IMR-90 (cell line): ENCODE measurements at regions not wholly inside any gene's neighbourhood (a gene's known extent, or its start where the extent isn't known, plus 50 kb on each side); places are given as distances from the start of the nearest gene placed in this dataset.

Experiments
- ATAC-seq: fragments of 200-7000 bp; cut with Tn5 transposase; 2 replicates; pipeline ENCODE4 v1.9.1; 2020; ENCODE audit warnings: low read depth, mild to moderate bottlenecking, moderate library complexity
- BruUV-seq: library from RNA; stranded (reverse); fragments of 400-500 nt; replicated peaks from 2 replicates; lab custom pipeline; 2021; lab: Mats Ljungman, UMichigan
- CTCF ChIA-PET: fragments of 300-600 bp; formaldehyde crosslinking; extraction: SDS; loops from one replicate; lab custom pipeline; 2021; ENCODE audit warnings: antibody characterized with exemption; lab: Yijun Ruan, JAX
- POLR2A ChIA-PET: fragments of 300-600 bp; sonication (Branson Sonifier 250); formaldehyde crosslinking; loops from one replicate; lab custom pipeline; 2022; ENCODE audit warnings: antibody characterized with exemption; ENCODE audit not compliant: unreplicated experiment; lab: Charles Lee
- DNase-seq: peaks from one replicate; pipeline ENCODE4 v3.0.0; 2013
- H2AFZ ChIP-seq: replicated peaks from 2 replicates; pipeline ENCODE3; 2013; ENCODE audit warnings: low read length, mild to moderate bottlenecking; ENCODE audit not compliant: poor library complexity
- H2AK5ac ChIP-seq: 2 replicates; pipeline ENCODE4 v1.6.1; 2013; ENCODE audit warnings: low read depth, low read length, inconsistent platforms
- H2AK9ac ChIP-seq: replicated peaks from 2 replicates; pipeline ENCODE3; 2013; ENCODE audit warnings: mild to moderate bottlenecking, low read depth, low read length, moderate library complexity; ENCODE audit not compliant: poor library complexity
- H2BK120ac ChIP-seq: 2 replicates; pipeline ENCODE4 v1.6.1; 2013; ENCODE audit warnings: low read depth, low read length, inconsistent platforms
- H2BK15ac ChIP-seq: 3 replicates; pipeline ENCODE4 v1.6.1; 2013; ENCODE audit warnings: low read depth, low read length, inconsistent platforms
- H2BK20ac ChIP-seq: 2 replicates; pipeline ENCODE4 v1.6.1; 2013; ENCODE audit warnings: low read depth, mild to moderate bottlenecking, inconsistent platforms, low read length, moderate library complexity
- H2BK5ac ChIP-seq: 2 replicates; pipeline ENCODE4 v1.6.1; 2013; ENCODE audit warnings: mild to moderate bottlenecking, low read depth, low read length, inconsistent platforms; ENCODE audit not compliant: poor library complexity, severe bottlenecking
- H3K14ac ChIP-seq: replicated peaks from 2 replicates; pipeline ENCODE4 v1.6.1; 2013; ENCODE audit warnings: low read depth, low read length, inconsistent platforms
- H3K18ac ChIP-seq: 2 replicates; pipeline ENCODE4 v1.6.1; 2013; ENCODE audit warnings: low read depth, low read length, control low read depth
- H3K23ac ChIP-seq: 2 replicates; pipeline ENCODE4 v1.6.1; 2013; ENCODE audit warnings: low read depth, low read length, inconsistent platforms
- H3K27ac ChIP-seq: 2 replicates; pipeline ENCODE4 v1.5.1; 2013; ENCODE audit warnings: mild to moderate bottlenecking, control low read depth, low read length; ENCODE audit not compliant: insufficient read depth
- H3K27me3 ChIP-seq: 2 replicates; pipeline ENCODE4 v1.6.1; 2013; ENCODE audit warnings: low read length; ENCODE audit not compliant: control insufficient read depth, insufficient read depth
- H3K36me3 ChIP-seq: 2 replicates; pipeline ENCODE4 v1.6.1; 2013; ENCODE audit warnings: low read length, mixed read lengths; ENCODE audit not compliant: control insufficient read depth, insufficient read depth
- H3K4ac ChIP-seq: 2 replicates; pipeline ENCODE4 v1.6.1; 2013; ENCODE audit warnings: low read depth, low read length, inconsistent platforms
- H3K4me1 ChIP-seq: 2 replicates; pipeline ENCODE4 v1.6.1; 2013; ENCODE audit warnings: low read length, mixed read lengths; ENCODE audit not compliant: control insufficient read depth, insufficient read depth
- H3K4me2 ChIP-seq: 2 replicates; pipeline ENCODE4 v1.6.1; 2013; ENCODE audit warnings: low read depth, mild to moderate bottlenecking, control low read depth, low read length, moderate library complexity
- H3K4me3 ChIP-seq: 2 replicates; pipeline ENCODE4 v1.5.1; 2013; ENCODE audit warnings: low read depth, mild to moderate bottlenecking, control low read depth, low read length, moderate library complexity; ENCODE audit not compliant: insufficient read depth
- H3K56ac ChIP-seq: 2 replicates; pipeline ENCODE4 v1.6.1; 2013; ENCODE audit warnings: low read length, inconsistent platforms; ENCODE audit not compliant: insufficient read depth; ENCODE audit errors: extremely low read depth
- H3K79me1 ChIP-seq, 2 experiments: 2 replicates each; pipeline ENCODE4 v1.6.1; 2013; ENCODE audit warnings: low read length in 2 of 2, inconsistent platforms in 1 of 2, low read depth in 1 of 2
- H3K9ac ChIP-seq: 2 replicates; pipeline ENCODE4 v1.6.1; 2013; ENCODE audit warnings: low read depth, low read length, control low read depth
- H3K9me1 ChIP-seq: 2 replicates; pipeline ENCODE4 v1.6.1; 2013; ENCODE audit warnings: low read length, inconsistent platforms; ENCODE audit not compliant: insufficient read depth
- H3K9me3 ChIP-seq: 2 replicates; pipeline ENCODE4 v1.6.1; 2013; ENCODE audit warnings: low read length; ENCODE audit not compliant: control insufficient read depth, insufficient read depth
- H4K20me1 ChIP-seq: 2 replicates; pipeline ENCODE4 v1.6.1; 2013; ENCODE audit warnings: low read length, inconsistent platforms; ENCODE audit not compliant: insufficient read depth
- H4K5ac ChIP-seq: 2 replicates; pipeline ENCODE4 v1.6.1; 2013; ENCODE audit warnings: mild to moderate bottlenecking, low read depth, low read length, control low read depth
- H4K8ac ChIP-seq, 2 experiments: 2 replicates each; pipeline ENCODE4 v1.6.1; 2013; ENCODE audit warnings: low read depth in 2 of 2, low read length in 2 of 2, control low read depth in 1 of 2, inconsistent platforms in 1 of 2
- H4K91ac ChIP-seq: 2 replicates; pipeline ENCODE4 v1.6.1; 2013; ENCODE audit warnings: low read depth, low read length, inconsistent platforms; ENCODE audit not compliant: insufficient read depth
- CEBPB ChIP-seq: IDR thresholded peaks from 2 replicates; pipeline ENCODE4 v1.6.1; 2012; ENCODE audit warnings: low read depth, low read length, improper control_type of control experiment
- CHD1 ChIP-seq: IDR thresholded peaks from 2 replicates; pipeline ENCODE4 v1.6.1; 2012; ENCODE audit warnings: low read depth, low read length, improper control_type of control experiment
- FOS ChIP-seq: fragments of 150-350 bp; IDR thresholded peaks from 2 replicates; pipeline ENCODE4 v1.6.1; 2016; ENCODE audit warnings: low read depth, low read length
- MAFK ChIP-seq: IDR thresholded peaks from 2 replicates; pipeline ENCODE4 v1.6.1; 2012; ENCODE audit warnings: low read depth, low read length, improper control_type of control experiment
- MAZ ChIP-seq: IDR thresholded peaks from 2 replicates; pipeline ENCODE4 v1.6.1; 2012; ENCODE audit warnings: low read depth, mild to moderate bottlenecking, low read length, improper control_type of control experiment, moderate library complexity, borderline replicate concordance
- MXI1 ChIP-seq: IDR thresholded peaks from 2 replicates; pipeline ENCODE4 v1.6.1; 2012; ENCODE audit warnings: low read depth, mild to moderate bottlenecking, low read length, moderate library complexity, borderline replicate concordance
- POLR2A ChIP-seq: IDR thresholded peaks from 2 replicates; pipeline ENCODE4 v1.6.1; 2012; ENCODE audit warnings: mild to moderate bottlenecking, low read depth, low read length
- RCOR1 ChIP-seq: IDR thresholded peaks from 2 replicates; pipeline ENCODE4 v1.6.1; 2012; ENCODE audit warnings: mild to moderate bottlenecking, low read length, improper control_type of control experiment; ENCODE audit not compliant: insufficient replicate concordance
- WGBS, 2 experiments: methylation state at CpG; one replicate each; pipeline versions ENCODE4 v1.1.5 to v1.1.7; 2013; ENCODE audit warnings: missing lambda C conversion rate in 2 of 2; ENCODE audit not compliant: insufficient read length in 1 of 2; ENCODE audit errors: extremely low coverage in 2 of 2; 5-methylcytosine and 5-hydroxymethylcytosine counted together
- dilution Hi-C: fragments of 300-500 bp; cut with HindIII; formaldehyde crosslinking; loops from one replicate; pipeline ENCODE4 v1.14.3; 2018; ENCODE audit warnings: low sequenced_read_pairs; ENCODE audit not compliant: unreplicated experiment
- in situ Hi-C: fragments of 300-500 bp; cut with MboI; formaldehyde crosslinking; loops from 3 replicates; pipeline ENCODE4 v1.14.3; 2019; ENCODE audit warnings: low sequenced_read_pairs, inconsistent platforms, mixed read lengths
- intact Hi-C: fragments of 100-400 bp; cut with micrococcal nuclease; formaldehyde crosslinking; loops from 2 replicates; pipeline ENCODE4 v1.10.0; 2022

GRCh38 chr18:22658318-22658717 is 240.6 kb upstream of the CTAGE1 start:
- intact Hi-C loops: no loop called here
- no TSS peak for BruUV-seq
- Histone ChIP-seq H4K20me1 (no peaks in the 10 kb centered on the region), H3K23ac (no peak overlapping the region), H3K79me1 (no peaks in the 10 kb centered on the region), H3K27me3 (no peaks in the 10 kb centered on the region), H3K36me3 (no peaks in the 10 kb centered on the region), H3K4ac (no peak overlapping the region), H2AFZ (no peak overlapping the region), H4K91ac (no peak overlapping the region), H2BK5ac (no peak overlapping the region), H4K5ac (no peak overlapping the region), H3K9me1 (no peaks in the 10 kb centered on the region), H3K56ac (no peak overlapping the region), H2AK9ac (no peak overlapping the region), H3K9ac (no peak overlapping the region), H3K4me3 (no peak overlapping the region), H4K8ac (no peak overlapping the region), H2AK5ac (no peak overlapping the region), H2BK15ac (no peak overlapping the region), H3K4me1 (no peaks in the 10 kb centered on the region), H2BK120ac (no peak overlapping the region), H3K27ac (no peak overlapping the region), H3K14ac (no peak overlapping the region), H3K4me2 (no peak overlapping the region), H3K9me3 (peaks cover 10% of the 10 kb centered on the region; the same call in 1 of the 2 replicates), H2BK20ac (no peak overlapping the region), H3K18ac (no peak overlapping the region)
- ChIA-PET POLR2A (no interaction called here), CTCF (no interaction called here)
- dilution Hi-C loops: no loop called here
- TF ChIP-seq CEBPB (no peak), CHD1 (no peak), MAFK (no peak), RCOR1 (no peak), MAZ (no peak), FOS (no peak), POLR2A (no peak), MXI1 (no peak)
- ATAC-seq (no peak), DNase-seq (no peak)
- in situ Hi-C loops: no loop called here
- WGBS, 2 experiments: no CpG with 5 or more reads among the region's 2 CpGs
